Anterior cingulate cortex (tissue), 58 donors: ENCODE measurements at regions not wholly inside any gene's neighbourhood (a gene's known extent, or its start where the extent isn't known, plus 50 kb on each side); places are given as distances from the start of the nearest gene placed in this dataset.
A peak's percentile ranks its signal among the peaks of the same experiment; 100 is the strongest.
"Not testable (repeated sequence)": the region's sequence is repeated elsewhere in the genome, so short reads cannot be mapped to it uniquely, and the experiment has no call there.

Experiments used
- DNase-seq, 58 donors: peaks; one replicate each; lab custom pipeline; 2025; lab: John Stamatoyannopoulos, UW

DNA sequence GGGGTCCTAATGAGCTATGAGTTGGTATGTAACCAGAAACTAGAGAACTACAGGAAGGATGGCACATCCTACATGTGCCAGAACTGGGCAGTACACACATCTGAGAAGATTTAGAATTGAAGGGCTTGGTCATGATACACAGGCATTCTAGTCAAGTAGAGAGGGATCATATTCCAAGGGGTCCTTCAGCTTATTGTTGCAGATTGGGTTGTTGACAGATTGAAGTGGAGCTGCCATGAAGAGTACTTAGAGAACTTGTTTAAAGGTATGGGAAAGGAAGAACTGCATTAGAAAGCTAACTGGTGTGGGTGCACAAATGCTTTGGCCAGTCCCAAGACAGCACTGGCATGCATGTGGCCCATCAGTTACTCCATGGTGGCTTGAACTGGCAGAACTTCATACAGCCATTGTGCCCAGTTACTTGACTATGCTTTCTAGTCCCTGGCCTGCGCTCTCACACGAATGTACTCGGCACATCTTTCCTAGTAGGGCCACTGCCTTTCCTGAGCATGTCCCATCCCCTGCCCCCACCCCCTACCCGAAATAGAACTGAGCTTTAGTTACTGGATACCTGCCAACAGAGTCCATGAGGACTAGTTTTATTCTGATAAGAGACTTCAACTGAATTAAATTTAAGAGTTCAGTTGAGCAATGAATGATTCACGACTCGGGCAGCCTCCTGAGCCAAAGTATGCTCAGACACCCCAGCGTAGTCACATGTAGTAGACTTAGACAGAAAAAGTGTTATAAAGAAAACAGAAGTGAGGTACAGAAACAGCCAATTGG lies 64.0 kb downstream of the CCNG2 start:
- no peak for DNase-seq

- no peak for DNase-seq
Observed at GRCh38 chr4:77225022-77225421, 68.0 kb downstream of the CCNG2 start.

- no peak for DNase-seq
Observed at GRCh38 chr4:77226939-77227705, 70.1 kb downstream of the CCNG2 start.

DNA sequence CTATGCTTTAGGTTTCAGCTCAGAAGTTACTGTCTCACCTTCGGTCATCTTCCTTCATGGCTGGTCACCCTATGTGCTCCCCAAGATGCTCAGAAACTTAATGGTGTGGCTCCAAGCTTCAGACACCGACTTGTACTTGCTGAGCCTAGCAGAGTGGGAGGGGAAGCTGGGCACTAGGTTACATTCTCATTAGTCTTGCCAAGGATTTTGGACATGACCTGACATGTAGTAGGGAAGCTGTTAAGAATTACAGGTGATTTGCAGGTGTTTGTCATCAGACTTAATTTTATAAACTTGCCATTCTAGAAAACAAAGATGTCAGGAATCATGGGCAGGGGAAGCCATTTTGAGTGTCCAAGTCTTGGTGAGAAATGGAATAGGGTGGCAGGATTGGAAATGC lies 72.4 kb downstream of the CCNG2 start:
- no peak for DNase-seq

- no peak for DNase-seq
Observed at GRCh38 chr4:77232653-77233052, 75.6 kb downstream of the CCNG2 start.

GRCh38 chr4:77235289-77235854 lies 78.4 kb downstream of the CCNG2 start:
- DNase-seq = no peak

GRCh38 chr4:77236806-77237205 lies 79.8 kb downstream of the CCNG2 start:
- DNase-seq = no peak

DNA sequence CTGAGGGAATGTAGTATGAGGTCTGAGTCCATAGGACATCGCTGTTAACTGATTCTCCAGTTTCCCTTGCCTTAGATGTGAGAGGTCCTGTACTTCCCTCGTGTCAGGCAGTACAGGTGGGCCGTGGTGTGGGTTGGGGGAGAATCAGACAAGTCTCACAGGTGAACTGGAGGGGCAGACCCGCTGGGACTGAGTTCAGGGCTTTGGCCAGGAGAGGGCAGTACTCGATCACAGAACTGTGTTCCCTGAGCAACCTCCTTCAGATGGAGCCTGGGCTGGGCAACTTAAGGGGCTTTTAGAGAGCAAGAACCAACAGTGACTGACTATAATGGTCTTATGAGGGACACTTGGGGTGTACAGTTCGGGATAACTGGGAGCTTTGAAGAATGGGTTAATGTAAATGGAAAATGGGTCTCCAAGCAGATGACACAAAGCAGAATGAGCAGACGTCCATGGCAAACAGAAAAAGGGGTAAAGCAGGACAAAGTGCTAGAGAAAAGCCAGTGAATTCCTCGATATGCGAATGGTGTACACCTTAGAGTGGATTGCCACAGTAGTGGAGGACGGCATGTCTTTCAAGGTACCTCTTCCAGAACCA lies 83.6 kb downstream of the CCNG2 start:
- DNase-seq = peak in 50 of 58 donors; percentile 0 to 72 (median 22)

DNA sequence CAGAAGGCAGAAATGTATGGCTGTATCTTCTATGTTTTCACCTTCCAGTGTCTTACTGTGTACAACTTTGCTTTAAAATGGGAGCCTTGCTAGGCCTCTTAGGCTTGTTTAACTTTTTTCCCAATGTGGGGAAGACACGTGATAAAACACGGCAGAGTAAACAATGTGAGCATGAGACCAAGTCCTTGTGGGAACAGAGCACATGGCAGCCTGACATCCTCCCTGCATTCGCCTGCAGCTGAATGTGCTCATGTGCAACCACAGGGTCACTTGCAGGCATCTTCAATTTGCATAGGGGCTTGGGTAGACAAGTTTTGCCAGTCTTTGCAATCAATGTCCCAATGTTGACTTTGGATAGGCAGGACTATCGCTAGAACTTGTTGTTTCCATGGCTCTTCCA lies 91.8 kb downstream of the CCNG2 start:
- DNase-seq = no peak

DNA sequence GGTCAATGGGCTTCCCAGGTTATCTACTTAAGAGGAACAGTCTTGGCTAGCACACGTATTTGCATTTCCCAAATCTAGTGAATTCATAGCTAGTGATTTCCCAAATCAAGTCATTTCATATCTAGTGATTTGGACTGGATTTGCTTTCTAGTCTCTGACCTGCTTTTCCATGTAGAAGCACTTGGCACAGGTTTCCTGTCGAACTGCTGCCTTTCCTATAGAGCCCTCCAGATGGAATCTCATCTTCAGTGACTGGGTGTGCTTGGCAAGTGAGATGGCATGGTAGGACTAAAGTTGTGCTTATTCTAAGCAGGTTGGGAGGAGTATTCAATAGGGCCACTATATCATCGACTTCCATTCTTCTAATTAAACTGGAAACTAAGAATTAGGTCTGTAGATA lies 94.7 kb downstream of the CCNG2 start:
- DNase-seq = no peak

DNA sequence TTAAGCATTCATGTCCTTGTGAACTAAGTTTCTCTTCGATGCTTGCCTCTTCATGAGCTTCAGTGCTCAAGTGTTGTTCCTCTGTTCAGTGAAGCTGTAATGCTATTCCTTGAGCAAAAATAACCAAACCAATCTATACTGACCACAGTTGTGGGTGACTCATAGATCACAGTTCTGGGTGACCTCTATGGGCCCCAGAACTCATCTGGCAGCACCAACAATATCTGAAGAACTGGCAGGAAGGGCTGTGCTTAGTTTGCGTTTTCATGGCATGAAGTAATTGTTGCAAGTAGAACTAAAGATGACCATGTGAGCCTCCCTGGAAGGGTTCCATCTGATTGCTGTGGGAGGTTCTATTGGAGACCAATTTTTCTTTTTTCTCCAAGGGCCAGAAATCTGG lies 106.2 kb downstream of the CCNG2 start:
- DNase-seq = no peak

DNA sequence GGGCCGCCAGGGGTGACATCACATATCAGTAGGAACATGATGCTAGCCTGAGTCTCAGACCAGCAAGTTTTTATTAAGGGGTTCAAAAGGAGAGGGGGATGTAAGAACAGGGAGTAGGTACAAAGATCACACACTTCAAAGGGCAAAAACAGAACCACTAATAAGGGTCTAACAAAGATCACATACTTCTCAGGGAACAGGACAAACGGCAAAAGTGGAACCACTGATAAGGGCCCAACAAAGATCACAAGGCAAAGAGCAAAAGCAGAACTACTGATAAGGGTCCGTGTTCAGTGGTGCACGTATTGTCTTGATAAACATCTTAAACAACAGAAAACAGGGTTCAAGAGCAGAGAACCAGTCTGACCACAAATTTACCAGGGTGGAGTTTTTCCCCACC lies 107.0 kb downstream of the CCNG2 start:
- not testable (repeated sequence) for DNase-seq

- no peak for DNase-seq
Observed at GRCh38 chr4:77264826-77265225, 107.8 kb downstream of the CCNG2 start.

GRCh38 chr4:77268108-77268507 lies 111.1 kb downstream of the CCNG2 start:
- DNase-seq = no peak

- no peak for DNase-seq
Observed at GRCh38 chr4:77269505-77269904, 112.5 kb downstream of the CCNG2 start.

DNA sequence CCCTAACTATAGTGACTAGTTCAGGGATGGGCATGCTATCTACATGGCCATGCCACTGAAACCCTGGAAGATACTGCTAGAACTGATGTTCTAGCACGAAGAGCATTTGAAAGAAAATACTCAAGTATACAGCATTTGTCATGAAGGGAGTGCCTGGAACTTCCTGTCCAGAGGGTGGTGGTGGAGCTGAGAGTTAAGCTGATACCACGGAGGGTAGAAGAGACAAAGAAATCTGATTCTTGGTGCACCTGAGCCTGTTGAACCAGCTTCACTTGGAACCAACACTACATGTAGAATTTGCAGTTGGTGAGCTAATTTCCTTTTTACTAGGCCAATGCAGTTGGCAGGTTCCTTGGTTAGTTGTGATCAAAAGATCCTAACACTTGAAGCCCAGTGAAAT lies 116.4 kb downstream of the CCNG2 start:
- no peak for DNase-seq

- not testable (repeated sequence) for DNase-seq
Observed at GRCh38 chr4:77279114-77279513, 122.1 kb downstream of the CCNG2 start.

GRCh38 chr4:77282305-77282704 lies 125.3 kb downstream of the CCNG2 start:
- no peak for DNase-seq

- DNase-seq = no peak
Observed at GRCh38 chr4:77284036-77284435, 127.0 kb downstream of the CCNG2 start.

DNA sequence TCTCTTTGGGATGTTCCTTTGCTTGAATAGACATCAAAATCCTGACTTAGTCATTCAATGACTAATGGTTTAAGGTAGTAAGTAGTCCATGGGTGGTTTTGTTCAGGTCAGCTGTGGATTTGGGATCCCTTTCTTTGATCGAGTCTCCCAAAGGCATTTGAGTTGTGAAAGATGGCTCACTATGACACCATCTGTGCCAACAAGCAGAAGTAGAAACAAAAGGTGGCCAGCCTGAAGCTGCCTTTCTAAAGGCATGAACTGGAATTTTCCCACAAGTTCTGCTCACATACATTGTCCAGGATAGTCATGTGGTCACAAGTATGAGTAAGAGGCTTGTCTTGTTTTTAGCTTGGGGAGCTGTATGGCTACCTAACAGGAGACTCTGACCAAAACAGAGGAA lies 129.9 kb downstream of the CCNG2 start:
- no peak for DNase-seq

DNA sequence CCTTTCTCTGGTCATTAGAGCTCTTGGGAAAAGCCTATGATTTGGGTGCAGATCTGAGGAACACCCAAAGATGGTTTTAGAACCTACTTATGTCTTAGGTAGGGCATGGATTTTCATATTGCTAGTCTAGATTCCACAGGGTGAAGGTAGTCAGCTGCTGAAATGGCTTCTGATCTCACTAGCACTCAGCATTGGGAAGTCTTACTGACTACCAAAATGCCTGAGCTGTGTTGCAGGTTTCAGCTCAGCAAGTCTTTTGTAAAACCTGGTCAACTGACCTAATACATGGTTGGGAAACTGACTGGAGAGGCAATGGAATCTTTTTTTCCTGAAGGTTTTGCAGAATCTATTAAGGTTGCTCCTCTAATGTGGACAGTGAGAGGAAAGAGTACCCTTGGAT lies 136.4 kb downstream of the CCNG2 start:
- DNase-seq = no peak
